ENCODE measurements at regions not wholly inside any gene's neighbourhood (a gene's known extent, or its start where the extent isn't known, plus 50 kb on each side); places are given as distances from the start of the nearest gene placed in this dataset.

GRCh38 chr16:74200921-74201320 is 95.7 kb upstream of the PSMD7 start:
- TF ChIP-seq, protein P1, sequence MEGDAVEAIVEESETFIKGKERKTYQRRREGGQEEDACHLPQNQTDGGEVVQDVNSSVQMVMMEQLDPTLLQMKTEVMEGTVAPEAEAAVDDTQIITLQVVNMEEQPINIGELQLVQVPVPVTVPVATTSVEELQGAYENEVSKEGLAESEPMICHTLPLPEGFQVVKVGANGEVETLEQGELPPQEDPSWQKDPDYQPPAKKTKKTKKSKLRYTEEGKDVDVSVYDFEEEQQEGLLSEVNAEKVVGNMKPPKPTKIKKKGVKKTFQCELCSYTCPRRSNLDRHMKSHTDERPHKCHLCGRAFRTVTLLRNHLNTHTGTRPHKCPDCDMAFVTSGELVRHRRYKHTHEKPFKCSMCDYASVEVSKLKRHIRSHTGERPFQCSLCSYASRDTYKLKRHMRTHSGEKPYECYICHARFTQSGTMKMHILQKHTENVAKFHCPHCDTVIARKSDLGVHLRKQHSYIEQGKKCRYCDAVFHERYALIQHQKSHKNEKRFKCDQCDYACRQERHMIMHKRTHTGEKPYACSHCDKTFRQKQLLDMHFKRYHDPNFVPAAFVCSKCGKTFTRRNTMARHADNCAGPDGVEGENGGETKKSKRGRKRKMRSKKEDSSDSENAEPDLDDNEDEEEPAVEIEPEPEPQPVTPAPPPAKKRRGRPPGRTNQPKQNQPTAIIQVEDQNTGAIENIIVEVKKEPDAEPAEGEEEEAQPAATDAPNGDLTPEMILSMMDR (IDR thresholded peaks at IDR 0.05; ENCODE audit: control extremely low read depth, extremely low read depth, low read depth, missing control alignments) = no peak
- CTCF ChIA-PET = no interaction called here
- POLR2A ChIA-PET = no interaction called here
- DNase-seq (ENCODE audit: extremely low spot score) = no peak

GRCh38 chr16:74199842-74200124 is 96.8 kb upstream of the PSMD7 start:
- ChIA-PET POLR2A (no interaction called here), CTCF (no interaction called here)
- no peak for DNase-seq (ENCODE audit: extremely low spot score)
- TF ChIP-seq, protein P1 (IDR thresholded peaks at IDR 0.05; ENCODE audit: control extremely low read depth, extremely low read depth, low read depth, missing control alignments) = no peak

GRCh38 chr16:74199066-74199841 is 97.4 kb upstream of the PSMD7 start:
- no peak for DNase-seq (ENCODE audit: extremely low spot score)
- TF ChIP-seq, protein P1 (IDR thresholded peaks at IDR 0.05; ENCODE audit: control extremely low read depth, extremely low read depth, low read depth, missing control alignments) = no peak
- ChIA-PET POLR2A (no interaction called here), CTCF (no interaction called here)

GRCh38 chr16:74192281-74192797 is 104.3 kb upstream of the PSMD7 start:
- DNase-seq (ENCODE audit: extremely low spot score) = no peak
- TF ChIP-seq, protein P1 (IDR thresholded peaks at IDR 0.05; ENCODE audit: control extremely low read depth, extremely low read depth, low read depth, missing control alignments) = no peak
- POLR2A ChIA-PET = no interaction called here
- CTCF ChIA-PET = no interaction called here

DNA sequence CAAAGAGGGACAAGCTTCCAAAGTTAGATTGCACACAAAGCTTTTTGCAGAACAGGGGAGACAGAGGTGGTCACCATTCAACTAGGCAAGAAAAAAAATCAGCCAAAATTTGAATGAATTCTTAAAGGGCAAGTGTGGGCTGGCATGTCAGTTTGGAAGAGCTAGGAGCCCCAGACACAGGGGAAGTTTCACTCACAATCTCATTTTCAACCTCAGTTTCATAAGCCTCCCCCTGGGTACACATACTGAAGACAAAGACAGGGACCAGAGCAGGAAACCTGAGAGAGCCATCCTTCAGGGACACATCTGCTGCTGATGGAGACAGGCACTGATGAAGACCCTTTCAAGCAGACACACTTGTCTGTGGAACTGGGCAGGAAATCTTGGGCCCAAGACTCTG is 106.3 kb upstream of the PSMD7 start:
- POLR2A ChIA-PET = no interaction called here
- DNase-seq (ENCODE audit: extremely low spot score) = no peak
- TF ChIP-seq, protein P1 (IDR thresholded peaks at IDR 0.05; ENCODE audit: control extremely low read depth, extremely low read depth, low read depth, missing control alignments) = no peak
- CTCF ChIA-PET = no interaction called here

- TF ChIP-seq, protein P1 (IDR thresholded peaks at IDR 0.05; ENCODE audit: control extremely low read depth, extremely low read depth, low read depth, missing control alignments) = no peak
- DNase-seq (ENCODE audit: extremely low spot score) = no peak
- ChIA-PET CTCF (interaction anchor here (1.3 to 1.5 kb wide), 2 partner anchors 22 to 26 kb away, joined by 3 to 4 read pairs; no protein-coding TSS in a partner anchor), POLR2A (no interaction called here)
These were observed 107.8 kb upstream of the PSMD7 start for GRCh38 chr16:74188856-74189255.

All from GM10248 (cell line).